HG02981 (cell line): ENCODE measurements at regions not wholly inside any gene's neighbourhood (a gene's known extent, or its start where the extent isn't known, plus 50 kb on each side); places are given as distances from the start of the nearest gene placed in this dataset.
"Not testable (repeated sequence)": the region's sequence is repeated elsewhere in the genome, so short reads cannot be mapped to it uniquely, and the experiment has no call there.

Experiments used
- ATAC-seq: cut with Tn5 transposase; IDR thresholded peaks from one replicate; pipeline ENCODE4 v1.9.1; 2021; ENCODE audit warnings: mild to moderate bottlenecking, moderate library complexity; ENCODE audit not compliant: unreplicated experiment

- not testable (repeated sequence) for ATAC-seq
Observed at GRCh38 chr1:222470252-222470805, 77.6 kb downstream of the HHIPL2 start.

DNA sequence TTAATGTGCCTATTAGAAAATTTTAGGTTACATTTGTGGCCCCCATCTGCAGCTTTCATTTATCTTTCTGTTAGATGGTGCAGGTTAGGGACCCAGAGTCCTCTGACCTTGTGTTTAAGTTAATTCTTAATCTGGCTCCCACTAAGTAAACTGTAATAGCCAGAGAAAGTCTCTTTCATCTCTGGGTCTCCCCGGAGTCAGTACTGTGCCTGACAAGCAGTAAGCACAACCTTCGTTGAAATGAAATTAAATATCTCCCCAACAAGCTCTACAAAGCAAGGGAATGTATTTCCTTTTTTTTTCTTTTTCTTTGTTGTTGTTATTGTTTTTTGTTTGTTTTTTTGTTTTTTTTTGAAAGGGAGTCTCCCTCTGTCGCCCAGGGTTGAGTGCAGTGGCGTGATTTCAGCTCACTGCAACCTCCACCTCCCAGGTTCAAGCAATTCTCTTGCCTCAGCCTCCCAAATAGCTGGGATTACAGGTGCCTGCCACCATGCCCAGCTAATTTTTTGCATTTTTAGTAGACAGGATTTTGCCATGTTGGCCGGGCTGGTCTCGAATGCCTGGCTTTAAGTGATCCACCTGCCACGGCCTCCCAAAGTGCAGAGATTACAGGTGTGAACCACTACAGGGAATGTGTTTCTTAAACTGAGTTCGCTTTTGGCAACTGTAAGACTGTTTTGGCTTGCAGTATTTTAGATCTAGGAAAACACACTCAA lies 81.6 kb downstream of the HHIPL2 start:
- ATAC-seq = no peak

DNA sequence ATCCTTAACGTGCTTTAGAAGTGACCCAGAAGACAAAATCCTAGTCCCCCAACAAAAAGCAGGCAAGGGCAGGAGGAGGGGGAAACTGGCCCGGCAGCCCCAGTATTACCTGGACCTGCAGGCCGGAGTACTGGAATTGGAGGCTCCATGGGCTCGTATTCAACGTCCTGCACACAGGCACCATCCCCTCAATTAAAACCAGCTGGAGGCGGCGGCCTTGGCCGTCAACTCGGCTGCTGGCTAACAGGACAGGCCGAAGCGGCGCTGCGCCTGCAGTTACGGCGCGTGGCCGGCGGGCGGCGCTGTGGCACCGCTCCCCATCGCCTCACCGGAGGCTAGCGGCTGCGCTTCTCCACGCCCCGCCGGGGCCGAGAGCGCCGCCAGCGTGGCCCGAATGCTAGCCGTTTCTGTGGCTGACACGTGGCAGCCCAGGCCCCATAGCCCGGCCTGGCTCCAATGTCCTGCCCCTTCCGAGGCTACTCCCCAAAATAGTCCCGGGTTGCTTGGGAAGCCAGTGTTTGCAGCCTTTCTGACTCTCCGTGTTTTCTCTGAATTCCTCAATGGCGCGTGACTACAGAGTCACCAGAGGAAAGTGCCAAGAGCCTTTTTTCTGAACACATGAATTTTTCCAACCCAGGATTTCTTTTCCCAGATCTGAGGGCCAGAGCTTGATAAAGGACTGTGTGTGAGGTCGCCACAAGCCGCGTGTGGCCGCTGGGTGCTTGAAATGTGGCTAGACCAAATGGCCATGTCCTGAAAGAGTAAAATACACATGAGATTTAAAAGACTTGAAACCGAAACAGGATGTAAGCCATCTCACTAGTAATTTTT lies 82.5 kb downstream of the HHIPL2 start:
- ATAC-seq = peak; percentile 92

DNA sequence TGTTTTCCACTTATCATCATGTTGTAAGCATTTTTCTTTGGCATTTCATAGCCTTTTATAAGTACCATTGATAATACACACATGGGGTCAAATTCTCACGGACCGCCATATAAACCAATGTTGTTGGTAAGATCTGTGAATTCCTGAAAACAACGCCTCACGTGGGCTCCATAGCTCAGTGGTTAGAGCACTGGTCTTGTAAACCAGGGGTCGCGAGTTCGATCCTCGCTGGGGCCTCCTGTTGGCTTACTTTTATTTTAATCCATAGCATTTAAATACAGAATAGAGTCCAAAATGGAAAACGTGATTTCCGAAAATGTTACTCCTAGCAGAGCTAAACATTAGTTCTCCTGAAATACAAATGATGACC lies 83.1 kb downstream of the HHIPL2 start:
- peak; percentile 18 for ATAC-seq

DNA sequence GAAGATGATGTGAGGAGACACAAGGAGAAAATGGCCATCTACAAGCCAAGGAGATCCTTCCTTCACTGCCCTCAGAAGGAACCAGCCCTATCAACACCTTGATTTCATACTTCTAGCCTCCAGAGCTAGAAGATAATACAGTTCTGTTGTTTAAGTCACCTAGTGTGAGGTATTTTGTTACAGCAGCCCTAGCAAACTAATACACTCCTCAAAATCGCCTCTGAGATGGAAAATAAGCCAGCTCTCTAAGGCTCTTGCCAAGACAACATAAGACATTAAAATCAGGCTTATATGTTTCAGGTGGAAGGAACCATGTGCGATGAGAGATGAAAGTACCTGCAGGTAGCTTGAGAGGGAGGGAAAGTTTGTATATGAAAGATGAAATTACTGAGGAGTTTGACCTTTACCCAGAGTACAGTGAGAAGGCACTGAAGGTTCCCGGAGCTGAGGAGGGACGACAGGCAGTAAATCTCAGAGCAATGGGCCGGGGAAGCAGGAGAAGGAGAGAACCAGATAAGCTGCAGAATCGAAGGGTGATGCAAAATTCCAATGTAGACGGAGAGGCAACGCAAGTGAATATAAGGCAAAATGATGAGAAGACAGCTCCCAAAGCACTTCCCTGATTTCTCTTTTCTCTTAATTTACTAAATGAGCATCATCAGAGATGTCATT lies 84.7 kb downstream of the HHIPL2 start:
- ATAC-seq = no peak

DNA sequence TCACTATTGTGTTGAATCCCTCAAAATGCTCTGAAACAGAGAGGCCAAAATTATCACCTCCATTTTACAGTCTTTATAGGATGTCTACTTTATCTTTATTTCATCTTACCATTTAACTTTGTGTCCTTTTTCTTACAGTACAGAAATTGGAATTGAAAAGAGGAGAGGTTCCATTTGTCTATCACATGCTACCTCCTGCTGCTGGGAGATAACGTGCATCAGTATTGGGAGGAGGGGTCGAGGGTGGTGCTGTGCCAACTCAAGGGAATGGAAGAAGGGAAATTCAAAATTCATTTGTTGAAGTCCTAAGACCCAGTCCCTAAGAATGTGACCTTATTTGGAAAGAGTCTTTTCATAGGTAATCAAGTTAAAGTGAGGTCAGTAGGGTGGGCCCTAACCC lies 85.3 kb downstream of the HHIPL2 start:
- no peak for ATAC-seq

DNA sequence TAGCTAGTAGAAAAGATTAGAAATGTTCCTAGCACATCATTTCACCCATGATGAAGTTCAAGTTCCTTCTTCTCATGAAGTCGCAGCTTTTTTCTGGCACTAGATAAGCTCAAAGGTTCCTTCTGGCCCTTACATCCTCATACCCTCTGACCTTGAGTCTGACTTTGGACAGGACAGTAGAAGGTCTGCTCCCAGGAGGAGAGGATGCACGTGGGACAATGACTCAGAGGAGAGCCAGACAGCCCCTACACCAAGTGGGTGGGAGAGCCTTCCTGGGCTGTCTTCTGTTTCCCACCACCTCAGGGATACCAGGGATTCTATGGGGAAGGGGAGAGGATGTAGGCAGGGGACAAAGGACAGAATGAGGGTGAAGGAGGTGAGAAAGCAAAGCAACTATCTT lies 86.0 kb downstream of the HHIPL2 start:
- no peak for ATAC-seq

- no peak for ATAC-seq
Observed at GRCh38 chr1:222459652-222460051, 88.3 kb downstream of the HHIPL2 start.

DNA sequence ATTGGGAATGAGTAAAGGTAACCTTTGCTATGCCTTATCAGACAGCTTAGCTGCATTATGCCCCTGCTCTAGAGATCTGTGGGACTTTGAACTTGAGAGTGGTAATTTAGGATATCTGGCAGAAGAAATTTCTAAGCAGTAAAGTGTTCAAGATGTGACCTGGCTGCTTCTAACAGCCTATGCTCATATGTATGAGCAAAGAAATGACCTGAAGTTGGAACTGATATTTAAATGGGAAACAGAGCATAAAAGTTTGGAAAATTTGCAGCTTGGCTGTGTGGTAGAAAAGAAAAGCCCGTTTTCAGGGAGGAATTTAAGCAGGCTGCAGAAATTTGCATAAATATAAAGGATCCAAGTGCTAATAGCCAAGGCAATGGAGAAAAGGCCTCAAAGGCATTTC lies 90.4 kb downstream of the HHIPL2 start:
- ATAC-seq = no peak

- no peak for ATAC-seq
Observed at GRCh38 chr1:222457084-222457483, 90.8 kb downstream of the HHIPL2 start.

GRCh38 chr1:222455188-222455879 lies 92.6 kb downstream of the HHIPL2 start:
- peak; percentile 96 for ATAC-seq

DNA sequence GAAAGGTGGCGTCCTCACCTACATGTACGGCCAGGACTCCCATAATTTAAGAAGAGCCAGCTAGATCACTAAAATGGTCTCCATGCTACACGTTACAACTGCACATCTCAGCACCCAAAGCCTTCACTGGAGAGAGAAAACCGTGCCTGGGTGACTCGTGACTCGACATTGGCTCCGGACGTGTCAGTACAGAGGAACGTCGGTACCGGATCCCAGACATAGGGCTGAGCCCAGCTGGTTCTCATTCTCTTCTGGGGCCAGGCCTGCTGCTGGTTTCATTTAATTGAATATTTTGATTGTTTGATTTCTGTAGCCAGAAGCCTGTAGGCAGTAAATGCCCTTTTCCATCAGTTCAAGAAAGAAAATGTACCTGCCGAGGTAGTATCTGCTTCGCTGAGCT lies 93.1 kb downstream of the HHIPL2 start:
- ATAC-seq = peak; percentile 7

GRCh38 chr1:222454186-222454585 lies 93.7 kb downstream of the HHIPL2 start:
- no peak for ATAC-seq

DNA sequence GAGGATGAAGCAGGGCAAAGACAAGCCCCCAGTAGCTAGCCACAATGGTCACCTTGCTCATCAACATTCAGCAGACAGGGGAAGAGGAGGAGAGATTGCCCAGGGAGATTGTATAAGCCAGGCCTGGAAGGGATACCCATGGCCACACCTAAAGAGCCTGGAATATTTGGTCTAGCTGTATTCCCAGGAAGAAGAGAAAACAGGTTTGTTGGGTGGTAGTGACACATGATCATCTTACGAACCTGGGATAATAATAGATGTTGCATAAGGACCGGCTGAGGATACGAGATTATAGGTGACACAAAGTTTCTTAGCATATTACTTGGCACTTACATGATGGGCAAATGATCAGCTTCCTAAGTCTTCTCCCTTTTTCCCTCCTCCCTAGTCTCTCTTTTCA lies 95.9 kb downstream of the HHIPL2 start:
- ATAC-seq = no peak

GRCh38 chr1:222443566-222443965 lies 104.3 kb downstream of the HHIPL2 start:
- ATAC-seq = no peak

- ATAC-seq = no peak
Observed at GRCh38 chr1:222441066-222441465, 106.8 kb downstream of the HHIPL2 start.

- no peak for ATAC-seq
Observed at GRCh38 chr1:222424826-222425225, 123.1 kb downstream of the HHIPL2 start.

- ATAC-seq = no peak
Observed at GRCh38 chr1:222421380-222421779, 126.5 kb downstream of the HHIPL2 start.

DNA sequence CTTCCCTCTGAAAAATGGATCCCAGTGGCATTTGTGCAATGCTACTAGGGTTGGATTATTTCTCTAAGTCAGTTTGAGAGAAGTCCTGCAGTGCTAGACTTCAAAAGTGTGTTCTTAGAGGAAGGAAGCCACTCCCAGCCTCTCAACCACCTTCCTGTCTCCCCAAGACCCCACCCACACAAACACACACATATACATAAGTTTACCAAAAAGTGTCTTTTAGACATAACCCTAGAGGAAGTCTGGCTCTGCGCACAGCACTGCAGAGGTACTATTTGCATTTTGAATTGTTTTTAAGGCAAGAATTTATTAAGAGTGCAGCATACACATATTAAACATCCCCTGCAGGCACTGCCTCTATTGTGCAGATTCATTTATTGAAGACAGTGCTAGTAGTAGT lies 127.3 kb downstream of the HHIPL2 start:
- no peak for ATAC-seq

GRCh38 chr1:222418654-222419053 lies 129.2 kb downstream of the HHIPL2 start:
- ATAC-seq = no peak

GRCh38 chr1:222417264-222417663 lies 130.6 kb downstream of the HHIPL2 start:
- ATAC-seq = no peak
